DMS 273 treated with DMSO at 0.1 percent for 48 hours (cell line): ENCODE measurements at regions not wholly inside any gene's neighbourhood (a gene's known extent, or its start where the extent isn't known, plus 50 kb on each side); places are given as distances from the start of the nearest gene placed in this dataset.

Source experiments
- DNase-seq: peaks from one replicate; lab custom pipeline; 2025; lab: John Stamatoyannopoulos, UW

DNA sequence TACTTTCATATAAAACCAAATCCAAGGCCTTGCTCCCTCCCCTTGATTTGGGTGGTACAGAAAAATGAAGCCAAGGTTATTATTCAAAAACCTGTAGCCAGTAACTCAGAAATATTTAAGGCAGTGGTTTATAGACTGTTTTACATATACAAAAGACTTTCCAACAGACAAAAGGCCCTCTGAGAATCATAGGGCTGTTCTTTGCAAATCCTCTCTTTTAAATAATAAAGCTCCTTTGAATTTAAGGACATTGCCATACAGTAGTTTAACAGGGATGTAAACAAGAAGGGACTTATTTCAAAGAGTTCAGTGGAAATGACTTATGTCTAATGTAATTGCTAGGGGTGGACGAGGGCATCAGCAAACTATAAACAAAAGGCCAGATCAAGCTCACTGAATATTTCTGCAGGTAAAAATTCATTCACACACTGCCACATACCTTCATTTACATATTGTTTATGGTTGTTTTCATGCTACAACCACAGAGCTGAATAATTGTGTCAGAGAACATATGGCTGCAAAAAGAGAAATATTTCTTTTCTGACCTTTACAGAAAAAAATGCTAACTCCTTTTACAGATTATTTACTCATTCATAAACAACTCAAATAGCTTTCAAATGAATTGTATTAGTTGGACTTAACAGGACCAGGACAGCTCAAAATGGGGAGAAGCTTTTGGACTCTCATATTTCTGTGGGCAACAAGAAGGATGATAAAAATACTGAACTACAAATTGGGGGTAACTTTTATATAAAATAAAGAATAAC, 665.6 kb downstream of the SLITRK1 start:
- DNase-seq = no peak

DNA sequence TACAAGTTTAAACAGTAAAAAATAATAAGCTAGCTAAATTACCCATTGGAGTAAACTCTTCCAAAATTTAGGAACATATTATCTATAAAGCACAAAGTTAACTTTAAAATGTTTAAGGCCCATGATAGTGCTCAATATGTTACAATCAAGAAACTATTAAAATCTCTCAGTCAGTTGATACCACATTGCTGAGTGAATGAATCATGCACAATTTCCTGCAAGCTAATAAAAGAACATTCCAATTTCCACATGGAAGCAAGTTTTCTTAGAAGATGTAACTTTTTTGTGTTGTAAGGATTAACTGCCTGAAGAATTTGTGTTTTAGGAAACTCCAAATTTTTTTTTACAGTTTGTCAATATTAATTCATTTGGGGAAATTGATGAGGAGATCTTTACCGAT, 666.6 kb downstream of the SLITRK1 start:
- DNase-seq = no peak

DNA sequence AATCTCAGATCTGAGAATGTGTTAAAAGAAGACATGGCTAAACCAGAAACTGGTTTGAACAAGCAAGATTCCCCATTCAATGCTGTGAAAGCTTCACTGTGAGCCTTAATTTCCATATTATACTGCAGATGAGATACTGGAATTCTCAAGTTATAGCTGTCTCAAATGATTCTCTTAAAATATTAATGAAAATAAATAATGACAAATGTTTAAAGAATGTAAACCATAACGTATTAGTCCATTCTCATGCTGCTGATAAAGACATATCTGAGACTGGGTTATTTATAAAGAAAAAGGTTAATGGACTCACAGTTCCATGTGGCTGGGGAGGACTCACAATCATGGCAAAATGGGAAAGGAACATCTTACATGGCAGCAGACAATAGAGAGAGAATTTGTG, 667.8 kb downstream of the SLITRK1 start:
- DNase-seq = no peak

DNA sequence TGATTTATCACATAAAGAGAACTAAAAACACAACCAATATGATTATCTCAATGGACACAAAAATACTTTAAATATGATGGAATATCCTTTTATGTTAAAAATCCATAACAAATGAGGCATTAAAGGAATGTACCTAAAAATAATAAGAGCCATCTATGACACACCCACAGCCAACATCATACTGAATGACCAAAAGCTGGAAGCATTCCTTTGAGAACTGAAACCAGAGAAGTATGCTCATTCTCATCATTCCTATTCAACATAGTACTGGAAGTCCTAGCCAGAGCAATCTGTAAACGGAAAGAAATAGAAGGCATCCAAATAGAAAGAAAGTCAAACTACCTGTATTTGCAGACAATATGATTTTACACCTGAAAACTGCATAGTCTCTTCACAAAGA, 671.0 kb downstream of the SLITRK1 start:
- DNase-seq = no peak

DNA sequence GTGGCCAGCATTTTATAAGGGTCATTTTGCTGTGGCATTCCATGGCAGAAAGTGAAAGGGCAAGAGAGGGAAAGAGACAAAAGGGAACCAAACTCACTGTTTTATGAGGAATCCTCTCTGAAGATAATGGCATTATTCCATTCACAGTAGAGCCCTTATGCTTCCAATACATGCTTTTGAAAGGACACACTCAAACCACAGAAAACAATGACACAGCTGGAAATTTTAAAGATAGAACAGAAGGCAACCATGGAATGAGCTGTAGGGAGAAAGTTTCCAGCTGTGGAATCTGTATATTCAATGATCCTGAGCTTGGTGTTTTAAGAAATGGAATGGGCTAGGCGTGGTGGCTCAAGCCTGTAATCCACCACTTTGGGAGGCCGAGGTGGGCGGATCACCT, 677.4 kb downstream of the SLITRK1 start:
- DNase-seq = no peak

DNA sequence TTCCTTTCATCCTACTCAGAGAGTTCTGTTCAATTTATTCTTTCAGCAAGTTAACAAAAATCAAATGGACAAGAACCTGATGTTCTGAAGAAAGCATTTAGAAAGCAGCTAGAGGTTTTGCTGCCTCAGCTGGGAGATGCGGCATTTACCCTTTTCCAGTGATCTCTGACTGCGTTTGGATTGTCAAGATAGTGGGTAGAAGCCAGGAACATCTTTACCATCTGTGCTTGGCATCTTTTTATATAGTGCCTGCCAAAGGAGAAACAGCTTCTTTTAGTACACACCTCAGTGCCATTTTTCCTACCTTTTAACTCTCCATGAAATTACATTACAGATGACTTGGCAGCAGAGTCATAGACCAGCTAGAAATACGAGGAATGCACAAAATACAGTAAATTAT, 680.8 kb downstream of the SLITRK1 start:
- DNase-seq = no peak

DNA sequence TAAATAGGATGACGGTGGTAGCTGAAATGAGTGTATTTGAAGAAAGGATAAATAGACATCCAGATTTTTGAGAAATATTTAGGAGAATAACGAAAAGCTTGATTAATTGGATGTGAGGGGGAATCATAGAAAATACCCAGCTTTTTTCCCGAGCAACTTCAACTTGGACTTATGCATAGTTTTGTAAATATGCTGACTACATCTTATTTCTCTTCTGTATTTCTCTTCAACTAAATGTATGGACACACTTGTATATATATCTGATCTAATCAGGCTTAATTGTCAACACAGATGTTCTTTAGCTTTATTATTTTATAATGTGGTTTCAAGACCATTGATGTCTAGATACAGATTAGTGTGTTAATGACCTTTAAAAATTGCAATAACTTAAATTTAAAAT, 685.0 kb downstream of the SLITRK1 start:
- no peak for DNase-seq

DNA sequence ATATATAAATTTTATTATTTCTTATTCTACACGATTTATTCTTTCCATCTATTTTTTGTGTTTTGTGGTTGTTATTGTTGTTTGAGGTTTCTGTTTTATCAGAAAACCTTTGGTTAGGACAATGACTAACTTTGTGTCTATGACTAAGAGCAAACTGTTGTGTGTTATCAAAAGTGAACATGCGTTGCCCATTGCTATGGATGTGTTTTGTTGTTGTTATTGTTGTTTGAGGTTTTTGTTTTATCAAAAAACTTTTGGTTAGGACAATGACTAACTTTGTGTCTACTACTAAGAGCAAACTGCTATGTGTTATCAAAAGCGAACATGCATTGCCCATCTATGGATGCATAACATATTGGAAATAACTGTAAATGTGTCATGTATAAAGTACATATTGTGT, 692.3 kb downstream of the SLITRK1 start:
- DNase-seq = no peak

DNA sequence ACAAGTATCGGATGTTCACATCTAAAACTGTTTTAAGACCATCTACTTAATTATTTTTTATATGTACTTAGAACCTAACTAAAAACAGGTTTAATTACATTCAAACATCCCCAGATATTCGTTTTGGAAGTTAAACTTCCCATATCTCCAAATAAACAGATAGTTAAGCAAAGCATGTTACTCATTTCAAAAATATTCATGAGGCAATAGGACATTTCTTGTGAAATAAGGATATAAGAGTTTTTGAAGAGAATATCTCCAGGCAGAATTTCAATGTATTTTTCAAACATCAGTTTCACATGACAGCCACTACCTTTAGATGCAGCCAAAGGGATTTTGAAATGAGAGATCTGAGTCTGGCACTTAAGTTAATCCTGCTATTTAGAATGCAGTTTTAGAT, 697.5 kb downstream of the SLITRK1 start:
- DNase-seq = no peak

DNA sequence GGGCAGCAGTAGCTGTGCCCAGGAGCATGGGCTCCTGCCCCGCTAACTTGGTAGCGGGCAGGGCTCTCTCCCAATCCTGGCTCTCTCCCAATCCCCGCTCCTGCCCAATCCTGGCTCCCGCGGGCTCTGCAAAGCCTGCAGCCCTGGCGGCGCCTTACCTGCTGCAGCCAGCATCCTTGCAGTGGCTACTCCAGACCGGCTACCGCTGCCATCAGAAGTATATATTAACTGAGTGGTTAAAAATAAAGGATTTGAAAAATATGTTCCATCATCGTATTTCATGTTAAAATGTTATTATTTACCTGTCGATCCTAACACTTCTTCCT, 698.2 kb downstream of the SLITRK1 start:
- DNase-seq = no peak

DNA sequence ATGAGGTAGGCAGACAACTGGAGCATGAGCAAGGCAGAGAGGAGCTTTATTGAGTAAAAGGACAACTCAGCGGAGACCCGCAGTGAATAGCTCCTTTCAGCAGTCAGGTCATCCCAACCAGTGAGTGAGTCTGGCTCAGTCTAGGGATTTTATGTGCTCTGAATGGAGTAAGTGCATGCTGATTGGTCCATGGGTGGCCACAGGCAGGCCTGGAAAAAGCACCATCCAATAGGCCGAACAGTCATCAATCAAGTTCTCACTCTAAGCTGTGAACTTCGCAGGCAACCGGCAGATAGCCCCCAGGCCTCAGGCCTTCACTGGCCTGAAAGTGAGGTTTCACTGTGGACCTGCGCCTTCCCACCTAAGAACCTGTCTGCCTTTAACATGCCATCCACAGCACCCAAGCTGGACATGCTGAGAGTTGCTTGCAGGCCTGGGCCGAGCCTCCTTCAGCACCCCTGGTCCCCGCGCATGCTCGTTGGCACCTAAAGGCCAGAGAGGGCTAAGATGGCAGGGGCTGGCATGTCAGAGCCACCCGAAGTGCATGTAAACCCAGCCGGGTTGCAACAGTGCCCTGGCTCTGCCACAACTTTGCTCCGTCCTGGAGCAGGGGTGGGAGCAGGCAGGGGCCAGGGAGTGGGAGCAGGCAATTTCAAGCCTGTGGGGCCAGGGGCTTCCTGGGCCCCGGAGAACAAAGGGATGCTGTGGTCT, 698.7 kb downstream of the SLITRK1 start:
- DNase-seq = no peak

DNA sequence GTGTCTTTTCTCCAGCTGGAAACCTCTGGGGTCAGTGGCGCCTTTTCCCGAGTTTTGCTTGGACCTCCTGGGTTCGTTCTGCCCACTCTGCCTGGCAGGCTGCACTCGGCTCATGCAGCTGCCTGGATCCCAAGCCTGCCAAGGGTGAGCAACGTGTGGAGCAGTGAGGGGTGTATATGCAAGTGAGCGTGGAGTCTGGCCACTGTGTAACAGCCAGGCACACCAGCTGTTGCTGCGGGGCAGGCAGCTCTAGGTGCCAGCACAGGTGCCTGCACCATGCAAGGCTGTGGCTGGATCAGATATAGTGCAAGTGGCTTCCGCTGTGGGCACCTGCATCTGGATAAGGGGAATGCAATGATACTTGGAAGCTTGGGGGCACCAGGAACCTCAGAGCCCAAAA, 699.4 kb downstream of the SLITRK1 start:
- no peak for DNase-seq

DNA sequence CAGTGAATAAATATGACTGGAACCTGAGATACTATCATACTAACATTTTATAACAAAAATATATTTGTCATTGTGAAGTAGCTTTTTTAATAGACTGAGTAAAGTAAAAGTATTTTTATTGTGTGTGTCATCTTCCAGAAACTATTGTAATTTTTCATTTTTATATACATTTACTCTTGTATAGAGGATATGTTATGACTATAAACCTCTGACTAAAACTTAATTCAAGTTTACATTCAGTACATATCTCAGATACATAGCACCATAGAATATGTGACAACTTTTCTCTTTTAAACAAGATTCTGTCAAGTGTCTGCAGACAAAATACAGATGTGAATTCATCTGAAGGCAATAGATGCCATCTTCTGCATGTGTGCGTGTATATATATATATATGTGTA, 704.3 kb downstream of the SLITRK1 start:
- DNase-seq = no peak

DNA sequence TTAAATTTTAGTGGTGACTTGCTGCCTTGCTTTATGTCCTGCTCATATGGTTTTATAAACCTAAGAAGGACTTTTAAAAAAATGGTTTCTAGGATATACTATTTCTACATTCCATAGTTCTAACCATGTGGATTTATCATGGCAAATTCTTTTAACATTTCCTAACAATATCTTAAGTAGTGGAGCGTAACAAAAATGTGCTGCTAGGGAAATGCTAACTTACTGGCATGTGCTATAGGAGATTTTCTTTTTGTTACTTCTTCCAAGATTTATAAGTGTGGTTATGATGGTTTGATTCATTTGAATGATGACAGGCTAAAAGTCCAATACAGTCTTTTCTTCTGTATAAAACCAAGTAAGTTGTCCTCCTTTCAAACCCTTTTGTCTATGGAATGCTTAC, 713.7 kb downstream of the SLITRK1 start:
- DNase-seq = no peak

DNA sequence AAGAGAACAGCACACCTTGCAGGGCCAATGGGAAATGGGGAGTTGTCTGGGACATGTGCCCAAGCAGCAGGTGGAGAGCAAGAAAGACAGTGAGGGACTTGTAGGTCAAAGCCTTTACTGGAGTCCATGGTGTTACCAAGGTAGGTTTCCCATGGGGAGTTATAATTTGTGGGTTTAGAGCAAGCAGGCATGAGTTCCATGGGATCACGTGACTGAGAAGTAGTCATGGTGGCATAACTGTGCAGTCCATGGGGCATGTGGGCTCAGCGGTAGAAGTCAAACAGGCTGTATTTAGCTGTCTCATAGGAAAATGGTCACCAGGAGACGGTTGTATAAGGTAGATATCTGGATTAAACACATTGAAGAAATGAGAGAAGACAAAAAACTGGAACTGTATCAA, 715.1 kb downstream of the SLITRK1 start:
- no peak for DNase-seq

DNA sequence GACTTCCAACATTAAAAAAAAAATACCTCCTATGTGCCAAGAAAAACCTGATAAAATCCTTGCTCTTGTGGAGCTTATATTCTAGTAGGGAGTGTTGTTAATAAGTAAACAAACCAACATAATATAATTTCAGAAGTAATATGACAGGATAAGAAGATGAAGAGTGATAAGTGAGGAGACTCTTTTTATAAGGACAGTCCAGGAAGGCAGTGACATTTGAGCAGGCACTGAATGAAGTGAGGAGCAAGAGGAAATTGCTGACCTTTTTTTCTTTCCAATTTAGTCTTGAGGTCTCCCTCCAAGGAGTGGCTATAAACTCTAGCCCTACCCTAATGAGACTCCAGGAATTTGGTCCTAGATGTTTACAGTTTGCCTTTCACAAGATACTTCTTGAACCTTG, 715.7 kb downstream of the SLITRK1 start:
- DNase-seq = no peak

DNA sequence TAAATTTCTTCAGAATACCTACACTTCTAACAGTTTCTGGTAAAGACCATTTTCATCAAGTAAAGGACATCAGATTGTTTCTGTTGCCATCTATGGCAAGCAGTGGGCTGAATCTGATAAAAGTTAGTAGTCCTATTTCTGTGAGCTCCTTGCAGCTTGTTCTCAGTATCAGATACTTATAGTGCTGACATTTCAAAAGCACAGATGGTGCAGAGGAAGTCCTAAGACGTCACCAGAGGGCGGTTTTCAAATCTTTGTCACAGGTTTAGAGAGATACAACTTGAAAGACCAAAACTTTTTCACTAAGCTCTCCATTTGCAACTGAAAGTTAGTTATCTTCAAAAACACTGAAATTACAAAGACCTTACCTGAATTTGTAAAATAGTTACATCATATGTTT, 719.8 kb downstream of the SLITRK1 start:
- no peak for DNase-seq

DNA sequence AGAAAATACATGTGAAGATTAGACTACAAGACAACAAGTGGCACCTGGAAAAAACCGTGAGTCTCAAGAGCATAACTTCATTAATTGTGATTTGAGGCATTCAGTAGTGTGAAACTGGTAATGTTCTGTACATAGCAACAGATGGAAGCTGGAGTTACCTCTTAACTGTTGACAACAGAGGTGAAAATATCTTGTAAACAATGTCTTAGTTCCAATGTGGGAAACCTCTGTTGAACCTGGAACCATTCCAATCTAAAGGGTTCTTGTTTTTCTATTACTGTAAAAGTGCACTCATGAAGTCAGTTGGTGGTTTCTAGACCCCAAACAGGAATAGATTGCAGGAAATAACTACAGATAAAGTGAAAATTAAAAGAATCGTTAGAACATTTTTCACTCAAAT, 728.4 kb downstream of the SLITRK1 start:
- no peak for DNase-seq

DNA sequence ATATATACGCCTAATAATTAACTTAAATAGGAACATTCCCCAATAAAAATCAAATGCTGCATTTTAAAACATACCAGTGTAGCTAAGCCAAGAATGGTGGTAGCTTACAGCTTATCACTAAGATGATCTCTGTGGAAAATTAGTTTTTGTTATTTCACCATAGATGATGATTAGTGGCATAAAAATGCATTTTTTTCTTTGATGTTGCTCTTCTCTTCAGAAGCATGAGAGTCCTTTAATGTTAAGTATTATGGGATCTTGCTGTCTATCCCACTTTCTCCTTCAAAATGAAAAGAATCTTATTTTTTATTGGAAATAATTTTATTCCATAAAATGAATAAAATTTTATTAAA, 731.0 kb downstream of the SLITRK1 start:
- no peak for DNase-seq

DNA sequence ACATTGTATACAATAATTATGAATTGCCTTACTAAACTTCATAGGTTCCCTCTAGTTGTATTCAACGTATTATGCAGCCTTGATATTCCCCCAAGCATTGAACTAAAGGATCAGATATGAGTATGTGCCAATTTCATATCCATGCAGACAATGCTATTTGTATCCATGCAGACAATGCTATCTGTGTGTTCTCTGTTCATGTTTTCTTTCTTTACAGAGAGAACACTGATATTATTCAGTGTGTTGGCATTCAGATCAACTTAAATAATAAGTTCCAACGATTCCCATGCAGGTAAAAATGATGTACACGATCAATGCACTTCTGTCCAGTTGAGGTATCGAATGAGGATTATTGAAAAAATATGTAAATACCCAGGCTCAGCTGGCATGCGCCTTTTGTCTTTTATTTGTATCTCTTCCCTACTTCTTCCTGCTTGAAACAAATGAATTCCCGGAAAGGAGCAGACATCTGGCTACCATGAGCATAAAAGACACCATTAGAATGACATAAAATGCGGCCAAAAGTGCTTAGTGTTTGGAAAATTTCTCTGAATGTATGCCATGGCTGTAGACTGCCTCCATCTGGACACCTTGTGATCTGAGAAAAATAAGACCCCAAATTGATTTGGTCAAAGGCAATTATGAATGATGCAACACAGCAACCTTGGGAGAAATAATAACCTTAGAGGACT, 731.5 kb downstream of the SLITRK1 start:
- no peak for DNase-seq

DNA sequence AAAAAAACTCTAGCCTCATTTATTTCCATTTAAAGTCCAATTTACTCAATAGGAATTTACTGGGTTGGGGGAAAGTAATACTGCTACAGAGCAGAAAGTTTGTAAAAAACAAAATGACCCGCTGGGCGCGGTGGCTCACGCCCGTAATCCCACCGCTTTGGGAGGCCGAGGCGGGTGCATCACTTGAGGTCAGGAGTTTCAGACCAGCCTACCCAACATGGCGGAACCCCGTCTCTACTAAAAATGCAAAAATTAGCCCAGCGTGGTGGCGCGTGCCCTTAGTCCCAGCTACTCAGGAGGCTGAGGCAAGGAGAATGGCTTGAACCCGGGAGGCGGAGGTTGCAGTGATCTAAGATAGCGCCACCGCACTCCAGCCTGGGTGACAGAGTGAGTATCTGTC, 745.6 kb downstream of the SLITRK1 start:
- DNase-seq = no peak

DNA sequence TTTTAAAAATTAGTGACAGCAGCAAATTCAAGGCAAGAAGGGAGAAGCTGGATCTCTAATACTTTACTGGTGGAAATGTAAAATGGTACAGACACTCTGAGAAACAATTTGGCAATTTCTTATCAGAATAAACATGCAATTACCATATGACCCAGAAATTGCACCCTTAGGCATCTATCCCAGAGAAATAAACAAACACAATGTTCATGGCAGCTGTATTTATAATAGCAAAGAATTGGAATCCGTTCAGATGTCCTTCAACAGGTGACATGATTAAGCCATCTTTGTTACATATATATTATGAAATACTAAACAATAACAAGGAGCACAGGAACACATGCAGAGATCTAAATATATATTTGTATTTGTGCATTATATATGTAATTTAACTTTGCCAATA, 756.5 kb downstream of the SLITRK1 start:
- DNase-seq = no peak

DNA sequence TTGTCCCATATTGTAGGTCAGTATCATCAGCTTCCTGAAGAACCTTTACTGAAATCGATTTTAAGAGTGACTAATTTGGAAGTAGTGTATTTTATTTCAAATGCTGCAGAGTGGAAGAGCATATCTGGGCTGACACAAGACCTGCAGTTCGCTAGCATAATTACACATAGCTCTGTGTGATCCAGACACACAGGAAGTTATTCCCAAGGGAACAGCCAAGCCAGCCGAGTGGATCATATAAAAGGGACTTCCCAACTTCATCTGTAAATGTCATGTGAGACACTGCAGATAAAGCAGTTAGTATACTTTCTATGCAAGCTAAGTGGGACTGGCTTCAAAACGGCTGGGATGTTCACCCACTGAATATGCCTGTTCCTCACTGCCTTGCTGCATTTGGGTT, 760.4 kb downstream of the SLITRK1 start:
- no peak for DNase-seq

DNA sequence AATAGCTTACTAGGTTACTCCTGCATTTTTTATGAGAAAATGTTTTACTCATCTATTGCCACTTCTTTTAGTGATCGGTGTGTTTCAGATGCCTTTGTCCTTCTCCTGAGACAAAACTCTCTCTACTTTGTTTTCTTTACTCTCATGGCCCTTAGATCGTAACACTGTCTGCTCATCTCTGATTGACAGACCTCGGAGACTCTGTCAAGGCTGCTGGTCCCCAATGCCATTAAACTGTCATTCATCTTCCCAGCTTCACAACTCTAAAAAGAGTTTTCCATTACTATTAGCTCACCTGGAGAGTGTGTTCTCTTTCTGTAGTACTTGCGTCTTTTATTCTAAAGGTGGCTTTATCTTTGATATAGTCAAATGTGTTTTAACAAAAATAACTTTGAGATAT, 765.2 kb downstream of the SLITRK1 start:
- no peak for DNase-seq
